ENCODE measurements at regions not wholly inside any gene's neighbourhood (a gene's known extent, or its start where the extent isn't known, plus 50 kb on each side); places are given as distances from the start of the nearest gene placed in this dataset.

DNA sequence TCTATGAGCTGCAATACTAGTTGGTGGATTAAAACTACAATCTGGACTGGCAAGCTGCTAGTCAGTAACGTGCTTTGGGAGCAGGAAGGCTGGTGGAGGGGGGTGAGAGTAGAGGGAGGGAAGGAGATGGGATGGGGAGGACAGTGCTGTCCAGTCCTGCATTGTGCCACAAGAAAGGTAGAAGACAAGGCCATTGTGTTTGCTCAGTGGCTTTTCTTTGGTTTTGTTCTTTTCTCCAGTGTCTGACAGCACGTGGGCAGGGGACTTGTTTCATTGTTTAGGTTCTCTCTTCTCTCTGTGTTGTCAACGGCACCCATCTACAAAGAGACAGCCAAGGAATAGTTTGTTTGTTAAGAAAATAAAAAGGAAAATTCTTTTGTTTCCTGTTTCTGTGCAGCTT lies 362.8 kb upstream of the PLXNA2 start:
- Histone ChIP-seq H4K20me1 (ENCODE audit: insufficient read depth) (no peaks in the 10 kb centered on the region), H3K36me3 (ENCODE audit: low read depth) (no peaks in the 10 kb centered on the region), H3F3A (ENCODE audit: insufficient read depth) (no peaks in the 10 kb centered on the region), H3K27ac (no peak overlapping the region), H3K9ac (no peak overlapping the region), H3K4me2 (ENCODE audit: unreplicated experiment) (no peak overlapping the region), H3K79me2 (ENCODE audit: insufficient read depth) (no peaks in the 10 kb centered on the region), H3K27me3 (replicated peaks; ENCODE audit: insufficient read depth) (no peaks in the 10 kb centered on the region), H3K4me1 (ENCODE audit: insufficient read depth) (no peaks in the 10 kb centered on the region), H2AFZ (no peak overlapping the region), H3K9me2 (ENCODE audit: insufficient read depth) (no peaks in the 10 kb centered on the region), H3K4me3 (no peak overlapping the region), H3K9me3 (ENCODE audit: low read depth) (no peaks in the 10 kb centered on the region)
- DNase-seq = no peak
- TF ChIP-seq EZH2 (IDR thresholded peaks at IDR 0.05; ENCODE audit: insufficient read depth, poor library complexity, severe bottlenecking) (no peak), EZH2phosphoT487 (IDR thresholded peaks at IDR 0.05; ENCODE audit: insufficient read depth, low read depth) (no peak)
- WGBS, 2 experiments (ENCODE audit: low coverage in 1 of 2, low lambda C conversion rate in 2 of 2, missing lambda C conversion rate in 2 of 2) = 10 to 15% methylated on average over 3 of the region's 3 CpGs
- in situ Hi-C loops (cut with MboI) = no loop called here

DNA sequence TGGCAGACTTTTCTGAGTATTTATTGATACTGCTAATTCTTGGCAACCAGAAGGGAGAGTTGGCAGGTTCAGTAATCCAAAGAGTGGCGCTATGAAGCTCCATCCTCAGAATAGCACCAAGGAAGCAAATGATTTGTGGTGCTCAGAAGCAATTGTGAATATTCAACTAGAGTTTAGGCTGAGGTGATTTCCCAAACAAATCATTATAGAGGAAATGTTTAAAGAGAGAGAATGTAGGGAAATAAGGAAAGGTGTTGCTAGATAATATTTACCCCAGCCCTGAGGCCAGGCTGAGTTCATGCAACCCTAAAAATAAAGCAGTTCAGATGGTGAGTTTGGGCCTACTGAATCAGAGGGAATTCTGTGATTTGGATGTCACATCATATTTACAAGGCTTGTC lies 363.4 kb upstream of the PLXNA2 start:
- no peaks in the 10 kb centered on the region for H3K79me2 ChIP-seq (ENCODE audit: insufficient read depth)
- in situ Hi-C loops (cut with MboI) = no loop called here
- WGBS, 2 experiments (ENCODE audit: low coverage in 1 of 2, low lambda C conversion rate in 2 of 2, missing lambda C conversion rate in 2 of 2) = 10 to 23% methylated on average over 1 of the region's 1 CpG

GRCh38 chr1:208614610-208615009 lies 370.4 kb upstream of the PLXNA2 start:
- no peaks in the 10 kb centered on the region for H4K20me1 ChIP-seq (ENCODE audit: insufficient read depth)
- TF ChIP-seq EZH2 (IDR thresholded peaks at IDR 0.05; ENCODE audit: insufficient read depth, poor library complexity, severe bottlenecking) = no peak
- no peak overlapping the region for H3K9ac ChIP-seq
- H2AFZ ChIP-seq = no peak overlapping the region
- 16 to 29% methylated on average over 2 of the region's 2 CpGs for WGBS, 2 experiments (ENCODE audit: low coverage in 1 of 2, low lambda C conversion rate in 2 of 2, missing lambda C conversion rate in 2 of 2)
- H3K4me2 ChIP-seq (ENCODE audit: unreplicated experiment) = no peak overlapping the region
- H3K9me3 ChIP-seq (ENCODE audit: low read depth) = no peaks in the 10 kb centered on the region
- H3K4me3 ChIP-seq = no peak overlapping the region
- no peaks in the 10 kb centered on the region for H3F3A ChIP-seq (ENCODE audit: insufficient read depth)
- no peak for DNase-seq
- H3K36me3 ChIP-seq (ENCODE audit: low read depth) = no peaks in the 10 kb centered on the region
- no peaks in the 10 kb centered on the region for H3K79me2 ChIP-seq (ENCODE audit: insufficient read depth)
- no peaks in the 10 kb centered on the region for H3K4me1 ChIP-seq (ENCODE audit: insufficient read depth)
- H3K9me2 ChIP-seq (ENCODE audit: insufficient read depth) = no peaks in the 10 kb centered on the region
- H3K27ac ChIP-seq = no peak overlapping the region
- in situ Hi-C loops (cut with MboI) = no loop called here
- no peaks in the 10 kb centered on the region for H3K27me3 ChIP-seq (replicated peaks; ENCODE audit: insufficient read depth)

More for the DNA sequence above, 363.4 kb upstream of the PLXNA2 start:
- Histone ChIP-seq H3K9ac (no peak overlapping the region), H4K20me1 (ENCODE audit: insufficient read depth) (no peaks in the 10 kb centered on the region), H3K27me3 (replicated peaks; ENCODE audit: insufficient read depth) (no peaks in the 10 kb centered on the region), H3K9me2 (ENCODE audit: insufficient read depth) (no peaks in the 10 kb centered on the region), H3K4me3 (no peak overlapping the region), H2AFZ (no peak overlapping the region), H3K4me1 (ENCODE audit: insufficient read depth) (no peaks in the 10 kb centered on the region), H3K9me3 (ENCODE audit: low read depth) (no peaks in the 10 kb centered on the region), H3F3A (ENCODE audit: insufficient read depth) (no peaks in the 10 kb centered on the region), H3K27ac (no peak overlapping the region), H3K4me2 (ENCODE audit: unreplicated experiment) (no peak overlapping the region), H3K36me3 (ENCODE audit: low read depth) (no peaks in the 10 kb centered on the region)
- TF ChIP-seq EZH2phosphoT487 (IDR thresholded peaks at IDR 0.05; ENCODE audit: insufficient read depth, low read depth) (no peak), EZH2 (IDR thresholded peaks at IDR 0.05; ENCODE audit: insufficient read depth, poor library complexity, severe bottlenecking) (no peak)
- DNase-seq = no peak

GRCh38 chr1:208615371-208615770 lies 371.2 kb upstream of the PLXNA2 start:
- H3K36me3 ChIP-seq (ENCODE audit: low read depth) = no peaks in the 10 kb centered on the region
- H4K20me1 ChIP-seq (ENCODE audit: insufficient read depth) = no peaks in the 10 kb centered on the region
- no peaks in the 10 kb centered on the region for H3K79me2 ChIP-seq (ENCODE audit: insufficient read depth)
- no peak overlapping the region for H3K9ac ChIP-seq
- H3F3A ChIP-seq (ENCODE audit: insufficient read depth) = no peaks in the 10 kb centered on the region
- in situ Hi-C loops (cut with MboI) = no loop called here
- TF ChIP-seq EZH2 (IDR thresholded peaks at IDR 0.05; ENCODE audit: insufficient read depth, poor library complexity, severe bottlenecking) (no peak), EZH2phosphoT487 (IDR thresholded peaks at IDR 0.05; ENCODE audit: insufficient read depth, low read depth) (no peak)
- H2AFZ ChIP-seq = no peak overlapping the region
- H3K9me3 ChIP-seq (ENCODE audit: low read depth) = peaks cover 5% of the 10 kb centered on the region
- no peaks in the 10 kb centered on the region for H3K9me2 ChIP-seq (ENCODE audit: insufficient read depth)
- no peak overlapping the region for H3K4me2 ChIP-seq (ENCODE audit: unreplicated experiment)
- no peaks in the 10 kb centered on the region for H3K4me1 ChIP-seq (ENCODE audit: insufficient read depth)
- H3K4me3 ChIP-seq = no peak overlapping the region
- no peaks in the 10 kb centered on the region for H3K27me3 ChIP-seq (replicated peaks; ENCODE audit: insufficient read depth)
- no peak overlapping the region for H3K27ac ChIP-seq
- DNase-seq = no peak

- Histone ChIP-seq H3K4me1 (ENCODE audit: insufficient read depth) (no peaks in the 10 kb centered on the region), H3K9me3 (ENCODE audit: low read depth) (peaks cover 5% of the 10 kb centered on the region), H2AFZ (no peak overlapping the region), H3K27me3 (replicated peaks; ENCODE audit: insufficient read depth) (no peaks in the 10 kb centered on the region), H3K9ac (no peak overlapping the region), H3K27ac (no peak overlapping the region), H3K4me3 (no peak overlapping the region), H3F3A (ENCODE audit: insufficient read depth) (no peaks in the 10 kb centered on the region), H3K4me2 (ENCODE audit: unreplicated experiment) (no peak overlapping the region), H3K36me3 (ENCODE audit: low read depth) (no peaks in the 10 kb centered on the region), H3K79me2 (ENCODE audit: insufficient read depth) (no peaks in the 10 kb centered on the region), H3K9me2 (ENCODE audit: insufficient read depth) (no peaks in the 10 kb centered on the region), H4K20me1 (ENCODE audit: insufficient read depth) (no peaks in the 10 kb centered on the region)
- TF ChIP-seq EZH2phosphoT487 (IDR thresholded peaks at IDR 0.05; ENCODE audit: insufficient read depth, low read depth) (no peak), EZH2 (IDR thresholded peaks at IDR 0.05; ENCODE audit: insufficient read depth, poor library complexity, severe bottlenecking) (no peak)
- WGBS, 2 experiments (ENCODE audit: low coverage in 1 of 2, low lambda C conversion rate in 2 of 2, missing lambda C conversion rate in 2 of 2) = 10 to 17% methylated on average over 3 of the region's 3 CpGs
- no peak for DNase-seq
- in situ Hi-C loops (cut with MboI) = no loop called here
These were observed 372.6 kb upstream of the PLXNA2 start for GRCh38 chr1:208616776-208617175.
